ENCODE measurements at regions not wholly inside any gene's neighbourhood (a gene's known extent, or its start where the extent isn't known, plus 50 kb on each side); places are given as distances from the start of the nearest gene placed in this dataset.

- no peak for TF ChIP-seq EZH2 (IDR thresholded peaks at IDR 0.05; ENCODE audit: insufficient read depth, poor library complexity, severe bottlenecking)
- TF ChIP-seq EZH2phosphoT487 (IDR thresholded peaks at IDR 0.05; ENCODE audit: insufficient read depth, low read depth) = no peak
Observed at GRCh38 chr16:86761111-86762031, 183.0 kb downstream of the FOXL1 start.

All from GM23248 (cell line).